Right lobe of liver (tissue), 4 donors: ENCODE measurements at regions not wholly inside any gene's neighbourhood (a gene's known extent, or its start where the extent isn't known, plus 50 kb on each side); places are given as distances from the start of the nearest gene placed in this dataset.

Experiments used
- POLR2A ChIP-seq: fragments of 450-650 bp; IDR thresholded peaks from one replicate; pipeline ENCODE4 v1.6.1; 2017; ENCODE audit warnings: antibody characterized with exemption, mild to moderate bottlenecking
- TF ChIP-seq, protein P1 (sequence below), 4 donors: fragments of 200-600 bp in 3 of 4; fragments of 450-650 bp in 1 of 4; IDR thresholded peaks; one replicate each; pipeline versions ENCODE4 v1.5.1 to v1.8.0; 2016 to 2022; ENCODE audit warnings: antibody characterized with exemption in 4 of 4, mild to moderate bottlenecking in 2 of 4
- donor health status: DM: no; HTN: no; CAD: no.
- donor health status: DM: no; HTN: no; CAD: no.
- donor health status: DM: no; HTN: yes; CAD: no.

DNA sequence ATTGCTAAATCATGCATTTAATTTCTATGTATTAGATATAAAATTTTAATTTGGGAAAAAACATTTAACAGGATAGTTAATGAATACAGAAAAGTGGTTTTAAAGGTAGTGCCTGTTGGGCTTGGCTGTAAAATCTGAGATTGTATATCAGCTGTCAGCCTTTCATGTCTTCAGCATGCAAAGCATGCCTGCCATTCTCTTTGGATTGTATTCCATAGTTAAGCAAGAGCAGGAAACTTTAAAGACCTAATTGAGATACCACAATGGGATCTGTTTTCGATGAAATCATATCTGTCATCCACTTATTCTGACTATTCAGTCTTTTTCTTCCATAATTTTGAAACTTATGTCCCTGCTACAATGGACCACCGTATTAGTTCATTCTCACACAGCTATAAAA, 451.0 kb upstream of the DDI1 start:
- TF ChIP-seq, protein P1, sequence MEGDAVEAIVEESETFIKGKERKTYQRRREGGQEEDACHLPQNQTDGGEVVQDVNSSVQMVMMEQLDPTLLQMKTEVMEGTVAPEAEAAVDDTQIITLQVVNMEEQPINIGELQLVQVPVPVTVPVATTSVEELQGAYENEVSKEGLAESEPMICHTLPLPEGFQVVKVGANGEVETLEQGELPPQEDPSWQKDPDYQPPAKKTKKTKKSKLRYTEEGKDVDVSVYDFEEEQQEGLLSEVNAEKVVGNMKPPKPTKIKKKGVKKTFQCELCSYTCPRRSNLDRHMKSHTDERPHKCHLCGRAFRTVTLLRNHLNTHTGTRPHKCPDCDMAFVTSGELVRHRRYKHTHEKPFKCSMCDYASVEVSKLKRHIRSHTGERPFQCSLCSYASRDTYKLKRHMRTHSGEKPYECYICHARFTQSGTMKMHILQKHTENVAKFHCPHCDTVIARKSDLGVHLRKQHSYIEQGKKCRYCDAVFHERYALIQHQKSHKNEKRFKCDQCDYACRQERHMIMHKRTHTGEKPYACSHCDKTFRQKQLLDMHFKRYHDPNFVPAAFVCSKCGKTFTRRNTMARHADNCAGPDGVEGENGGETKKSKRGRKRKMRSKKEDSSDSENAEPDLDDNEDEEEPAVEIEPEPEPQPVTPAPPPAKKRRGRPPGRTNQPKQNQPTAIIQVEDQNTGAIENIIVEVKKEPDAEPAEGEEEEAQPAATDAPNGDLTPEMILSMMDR (IDR thresholded peaks at IDR 0.05): no peak
- no peak for TF ChIP-seq POLR2A
